Jurkat, Clone E6-1 (cell line): ENCODE measurements at regions not wholly inside any gene's neighbourhood (a gene's known extent, or its start where the extent isn't known, plus 50 kb on each side); places are given as distances from the start of the nearest gene placed in this dataset.
A peak's percentile ranks its signal among the peaks of the same experiment; 100 is the strongest.

ENCODE experiments used
- DNase-seq: peaks from one replicate; pipeline ENCODE4 v3.0.0-alpha.2; 2011; ENCODE audit warnings: low read depth, low spot score
- H3K4me3 ChIP-seq: 2 replicates; pipeline ENCODE4 v1.5.1; 2011; ENCODE audit warnings: mild to moderate bottlenecking, low read length, control low read depth, moderate library complexity

GRCh38 chr6:140893432-140893831 is 1239.3 kb upstream of the GJE1 start:
- H3K4me3 ChIP-seq = no peak overlapping the region
- no peak for DNase-seq

GRCh38 chr6:140879946-140880345 is 1252.8 kb upstream of the GJE1 start:
- no peak overlapping the region for H3K4me3 ChIP-seq
- DNase-seq = no peak

- DNase-seq = no peak
- no peak overlapping the region for H3K4me3 ChIP-seq
These were observed 1258.7 kb upstream of the GJE1 start for GRCh38 chr6:140874066-140874465.

- DNase-seq = peak; percentile 3
- no peak overlapping the region for H3K4me3 ChIP-seq
These were observed 1259.8 kb upstream of the GJE1 start for GRCh38 chr6:140872885-140873284.

- no peak for DNase-seq
- no peak overlapping the region for H3K4me3 ChIP-seq
These were observed 1260.8 kb upstream of the GJE1 start for GRCh38 chr6:140871911-140872310.

- DNase-seq = no peak
- H3K4me3 ChIP-seq = no peak overlapping the region
These were observed 1265.4 kb upstream of the GJE1 start for GRCh38 chr6:140867336-140867735.

GRCh38 chr6:140858381-140858971 is 1274.2 kb upstream of the GJE1 start:
- no peak for DNase-seq
- no peak overlapping the region for H3K4me3 ChIP-seq

GRCh38 chr6:140857739-140858380 is 1274.9 kb upstream of the GJE1 start:
- H3K4me3 ChIP-seq = no peak overlapping the region
- no peak for DNase-seq

GRCh38 chr6:140855520-140855919 is 1277.2 kb upstream of the GJE1 start:
- no peak overlapping the region for H3K4me3 ChIP-seq
- DNase-seq = no peak

- no peak overlapping the region for H3K4me3 ChIP-seq
- DNase-seq = no peak
These were observed 1278.4 kb upstream of the GJE1 start for GRCh38 chr6:140854318-140854717.

GRCh38 chr6:140850438-140850837 is 1282.3 kb upstream of the GJE1 start:
- no peak overlapping the region for H3K4me3 ChIP-seq
- no peak for DNase-seq

- H3K4me3 ChIP-seq = no peak overlapping the region
- DNase-seq = no peak
These were observed 1283.3 kb upstream of the GJE1 start for GRCh38 chr6:140849456-140849855.

GRCh38 chr6:140847262-140847645 is 1285.5 kb upstream of the GJE1 start:
- DNase-seq = no peak
- H3K4me3 ChIP-seq = no peak overlapping the region

- no peak for DNase-seq
- no peak overlapping the region for H3K4me3 ChIP-seq
These were observed 1286.0 kb upstream of the GJE1 start for GRCh38 chr6:140846503-140847261.

GRCh38 chr6:140845701-140846100 is 1287.0 kb upstream of the GJE1 start:
- no peak overlapping the region for H3K4me3 ChIP-seq
- DNase-seq = no peak

GRCh38 chr6:140844167-140844566 is 1288.6 kb upstream of the GJE1 start:
- DNase-seq = no peak
- no peak overlapping the region for H3K4me3 ChIP-seq

- no peak overlapping the region for H3K4me3 ChIP-seq
- DNase-seq = no peak
These were observed 1299.3 kb upstream of the GJE1 start for GRCh38 chr6:140833408-140833807.

GRCh38 chr6:140830666-140831065 is 1302.1 kb upstream of the GJE1 start:
- DNase-seq = no peak
- H3K4me3 ChIP-seq = no peak overlapping the region

- DNase-seq = no peak
- H3K4me3 ChIP-seq = no peak overlapping the region
These were observed 1303.9 kb upstream of the GJE1 start for GRCh38 chr6:140828856-140829255.

- DNase-seq = no peak
- H3K4me3 ChIP-seq = no peak overlapping the region
These were observed 1305.1 kb upstream of the GJE1 start for GRCh38 chr6:140827593-140827992.

- no peak overlapping the region for H3K4me3 ChIP-seq
- DNase-seq = no peak
These were observed 1307.0 kb upstream of the GJE1 start for GRCh38 chr6:140825731-140826130.
